ENCODE measurements at regions not wholly inside any gene's neighbourhood (a gene's known extent, or its start where the extent isn't known, plus 50 kb on each side); places are given as distances from the start of the nearest gene placed in this dataset.

DNA sequence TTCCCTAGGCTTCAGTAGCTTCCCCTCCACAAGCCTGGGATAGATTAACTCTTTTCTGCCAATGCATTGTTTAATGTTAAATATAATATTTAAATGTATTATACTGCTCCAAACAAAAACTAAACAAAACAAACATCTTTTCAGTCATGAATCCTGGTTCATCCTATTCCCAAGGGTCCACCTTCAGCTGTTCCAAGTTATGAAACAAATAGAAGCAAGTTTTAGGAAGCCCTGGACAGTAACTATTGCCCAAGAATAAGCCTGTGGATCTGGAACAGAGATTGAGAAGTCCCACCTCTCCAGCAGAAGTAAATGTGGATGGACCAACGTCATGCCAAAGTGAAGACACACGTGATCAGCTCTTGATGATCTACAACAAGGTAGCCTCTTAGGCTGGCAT lies 408.1 kb downstream of the SETD4 start:
- H3K36me3 ChIP-seq (replicated peaks; ENCODE audit: insufficient read depth, low read length), result no peaks in the 10 kb centered on the region
- H3K79me2 ChIP-seq (ENCODE audit: low read length), result no peaks in the 10 kb centered on the region
- TF ChIP-seq EZH2phosphoT487 (IDR thresholded peaks at IDR 0.05; ENCODE audit: low read length) (no peak), EZH2 (optimal IDR thresholded peaks at IDR 0.05; ENCODE audit: low read depth, low read length) (no peak)
- TF ChIP-seq, protein P1, sequence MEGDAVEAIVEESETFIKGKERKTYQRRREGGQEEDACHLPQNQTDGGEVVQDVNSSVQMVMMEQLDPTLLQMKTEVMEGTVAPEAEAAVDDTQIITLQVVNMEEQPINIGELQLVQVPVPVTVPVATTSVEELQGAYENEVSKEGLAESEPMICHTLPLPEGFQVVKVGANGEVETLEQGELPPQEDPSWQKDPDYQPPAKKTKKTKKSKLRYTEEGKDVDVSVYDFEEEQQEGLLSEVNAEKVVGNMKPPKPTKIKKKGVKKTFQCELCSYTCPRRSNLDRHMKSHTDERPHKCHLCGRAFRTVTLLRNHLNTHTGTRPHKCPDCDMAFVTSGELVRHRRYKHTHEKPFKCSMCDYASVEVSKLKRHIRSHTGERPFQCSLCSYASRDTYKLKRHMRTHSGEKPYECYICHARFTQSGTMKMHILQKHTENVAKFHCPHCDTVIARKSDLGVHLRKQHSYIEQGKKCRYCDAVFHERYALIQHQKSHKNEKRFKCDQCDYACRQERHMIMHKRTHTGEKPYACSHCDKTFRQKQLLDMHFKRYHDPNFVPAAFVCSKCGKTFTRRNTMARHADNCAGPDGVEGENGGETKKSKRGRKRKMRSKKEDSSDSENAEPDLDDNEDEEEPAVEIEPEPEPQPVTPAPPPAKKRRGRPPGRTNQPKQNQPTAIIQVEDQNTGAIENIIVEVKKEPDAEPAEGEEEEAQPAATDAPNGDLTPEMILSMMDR (IDR thresholded peaks at IDR 0.05; ENCODE audit: low read length), result no peak
- H3F3A ChIP-seq (ENCODE audit: insufficient read depth, low read length), result no peaks in the 10 kb centered on the region
- no peaks in the 10 kb centered on the region for H3K9me3 ChIP-seq (replicated peaks; ENCODE audit: insufficient read depth, low read length)
- H2AFZ ChIP-seq (ENCODE audit: low read length), result no peak overlapping the region
- H4K20me1 ChIP-seq (ENCODE audit: insufficient read depth, low read length), result no peaks in the 10 kb centered on the region
- no peaks in the 10 kb centered on the region for H3K4me1 ChIP-seq (ENCODE audit: low read length)
- no peak for DNase-seq
- H3K4me3 ChIP-seq (ENCODE audit: low read length), result no peak overlapping the region
- no peak overlapping the region for H3K27ac ChIP-seq (ENCODE audit: low read length)
- no peak overlapping the region for H3K4me2 ChIP-seq (ENCODE audit: low read depth, low read length)
- no peak overlapping the region for H3K9ac ChIP-seq (ENCODE audit: low read length)
- no peaks in the 10 kb centered on the region for H3K9me2 ChIP-seq (replicated peaks; ENCODE audit: insufficient read depth, low read length)
- H3K27me3 ChIP-seq (replicated peaks; ENCODE audit: insufficient read depth, low read length), result no peaks in the 10 kb centered on the region

DNA sequence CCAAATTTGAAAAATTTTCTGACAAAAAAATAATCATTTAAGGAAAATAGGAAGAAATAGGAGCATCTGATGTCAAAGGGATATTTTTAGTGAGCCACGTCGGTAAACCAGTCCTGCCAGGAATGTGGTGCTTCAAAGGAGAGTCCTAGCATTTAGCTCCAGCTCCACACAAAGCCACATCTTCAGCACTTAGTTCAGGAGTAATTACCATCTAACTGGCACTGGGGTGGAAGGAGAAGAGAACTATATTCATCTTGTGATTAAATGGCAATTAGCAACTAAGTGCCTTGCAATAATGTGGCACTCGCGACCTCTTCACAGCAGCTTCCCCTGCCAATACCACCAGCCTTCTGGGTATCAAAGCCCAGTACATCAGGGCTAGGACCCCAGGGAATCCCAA lies 409.1 kb downstream of the SETD4 start:
- no peaks in the 10 kb centered on the region for H3K27me3 ChIP-seq (replicated peaks; ENCODE audit: insufficient read depth, low read length)
- no peak overlapping the region for H2AFZ ChIP-seq (ENCODE audit: low read length)
- no peaks in the 10 kb centered on the region for H4K20me1 ChIP-seq (ENCODE audit: insufficient read depth, low read length)
- no peaks in the 10 kb centered on the region for H3K9me2 ChIP-seq (replicated peaks; ENCODE audit: insufficient read depth, low read length)
- no peak overlapping the region for H3K4me3 ChIP-seq (ENCODE audit: low read length)
- H3K4me1 ChIP-seq (ENCODE audit: low read length), result no peaks in the 10 kb centered on the region
- H3K9me3 ChIP-seq (replicated peaks; ENCODE audit: insufficient read depth, low read length), result no peaks in the 10 kb centered on the region
- no peak for DNase-seq
- no peaks in the 10 kb centered on the region for H3F3A ChIP-seq (ENCODE audit: insufficient read depth, low read length)
- TF ChIP-seq, protein P1 (IDR thresholded peaks at IDR 0.05; ENCODE audit: low read length), result no peak
- no peak for TF ChIP-seq EZH2phosphoT487 (IDR thresholded peaks at IDR 0.05; ENCODE audit: low read length)
- no peak for TF ChIP-seq EZH2 (optimal IDR thresholded peaks at IDR 0.05; ENCODE audit: low read depth, low read length)
- no peaks in the 10 kb centered on the region for H3K36me3 ChIP-seq (replicated peaks; ENCODE audit: insufficient read depth, low read length)
- no peak overlapping the region for H3K4me2 ChIP-seq (ENCODE audit: low read depth, low read length)
- H3K9ac ChIP-seq (ENCODE audit: low read length), result no peak overlapping the region
- H3K79me2 ChIP-seq (ENCODE audit: low read length), result no peaks in the 10 kb centered on the region
- H3K27ac ChIP-seq (ENCODE audit: low read length), result no peak overlapping the region

DNA sequence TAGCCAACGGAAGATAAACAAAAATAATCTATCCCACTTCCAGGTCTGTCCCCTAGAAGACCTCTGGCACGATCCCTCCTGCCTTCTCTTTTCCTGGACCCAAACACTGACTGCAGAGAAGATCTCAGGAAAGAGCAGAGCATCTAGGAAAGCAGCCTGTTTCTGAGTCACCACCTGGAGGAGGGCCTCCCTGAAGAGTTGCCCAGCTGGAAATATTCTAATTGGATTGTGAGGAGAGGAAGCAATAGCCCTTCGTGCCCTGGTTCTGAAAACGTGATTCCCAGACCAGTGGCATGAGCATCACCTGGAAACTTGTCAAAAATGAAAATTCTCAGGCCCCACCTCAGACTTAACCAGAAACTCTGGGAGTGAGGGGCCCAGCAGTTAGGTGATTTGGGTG lies 411.1 kb downstream of the SETD4 start:
- H3K4me2 ChIP-seq (ENCODE audit: low read depth, low read length), result no peak overlapping the region
- no peaks in the 10 kb centered on the region for H3K4me1 ChIP-seq (ENCODE audit: low read length)
- no peaks in the 10 kb centered on the region for H4K20me1 ChIP-seq (ENCODE audit: insufficient read depth, low read length)
- H2AFZ ChIP-seq (ENCODE audit: low read length), result no peak overlapping the region
- no peaks in the 10 kb centered on the region for H3K27me3 ChIP-seq (replicated peaks; ENCODE audit: insufficient read depth, low read length)
- no peaks in the 10 kb centered on the region for H3K79me2 ChIP-seq (ENCODE audit: low read length)
- H3K27ac ChIP-seq (ENCODE audit: low read length), result no peak overlapping the region
- H3K36me3 ChIP-seq (replicated peaks; ENCODE audit: insufficient read depth, low read length), result no peaks in the 10 kb centered on the region
- TF ChIP-seq EZH2phosphoT487 (IDR thresholded peaks at IDR 0.05; ENCODE audit: low read length), result no peak
- TF ChIP-seq, protein P1 (IDR thresholded peaks at IDR 0.05; ENCODE audit: low read length), result no peak
- TF ChIP-seq EZH2 (optimal IDR thresholded peaks at IDR 0.05; ENCODE audit: low read depth, low read length), result no peak
- H3K9ac ChIP-seq (ENCODE audit: low read length), result no peak overlapping the region
- H3K9me2 ChIP-seq (replicated peaks; ENCODE audit: insufficient read depth, low read length), result no peaks in the 10 kb centered on the region
- no peaks in the 10 kb centered on the region for H3K9me3 ChIP-seq (replicated peaks; ENCODE audit: insufficient read depth, low read length)
- no peak for DNase-seq
- H3F3A ChIP-seq (ENCODE audit: insufficient read depth, low read length), result no peaks in the 10 kb centered on the region
- no peak overlapping the region for H3K4me3 ChIP-seq (ENCODE audit: low read length)
